ENCODE measurements at regions not wholly inside any gene's neighbourhood (a gene's known extent, or its start where the extent isn't known, plus 50 kb on each side); places are given as distances from the start of the nearest gene placed in this dataset.

DNA sequence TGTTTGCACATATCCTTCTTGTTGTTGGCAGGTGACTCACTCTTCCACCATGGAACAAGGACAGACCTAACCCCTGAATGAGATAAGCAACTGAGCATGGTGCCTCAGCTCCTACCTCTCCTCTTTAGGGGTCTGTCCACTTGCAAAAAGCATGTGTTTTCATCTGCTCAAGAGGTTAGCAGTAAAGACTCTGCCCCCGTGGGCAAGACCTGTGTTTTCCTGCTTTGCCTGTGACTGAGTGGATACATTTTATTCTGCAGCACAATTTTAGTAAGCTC, 111.0 kb upstream of the LIFR start:
- Histone ChIP-seq H3K36me3 (no peaks in the 10 kb centered on the region), H3K4me1 (peaks cover 2 to 25% (median 15%) of the 10 kb centered on the region in 9 donors), H3K27me3 (no peaks in the 10 kb centered on the region), H3K9me3 (no peaks in the 10 kb centered on the region), H3K4me3 (no peak overlapping the region), H3K27ac (no peak overlapping the region)
- TF ChIP-seq, protein P1, sequence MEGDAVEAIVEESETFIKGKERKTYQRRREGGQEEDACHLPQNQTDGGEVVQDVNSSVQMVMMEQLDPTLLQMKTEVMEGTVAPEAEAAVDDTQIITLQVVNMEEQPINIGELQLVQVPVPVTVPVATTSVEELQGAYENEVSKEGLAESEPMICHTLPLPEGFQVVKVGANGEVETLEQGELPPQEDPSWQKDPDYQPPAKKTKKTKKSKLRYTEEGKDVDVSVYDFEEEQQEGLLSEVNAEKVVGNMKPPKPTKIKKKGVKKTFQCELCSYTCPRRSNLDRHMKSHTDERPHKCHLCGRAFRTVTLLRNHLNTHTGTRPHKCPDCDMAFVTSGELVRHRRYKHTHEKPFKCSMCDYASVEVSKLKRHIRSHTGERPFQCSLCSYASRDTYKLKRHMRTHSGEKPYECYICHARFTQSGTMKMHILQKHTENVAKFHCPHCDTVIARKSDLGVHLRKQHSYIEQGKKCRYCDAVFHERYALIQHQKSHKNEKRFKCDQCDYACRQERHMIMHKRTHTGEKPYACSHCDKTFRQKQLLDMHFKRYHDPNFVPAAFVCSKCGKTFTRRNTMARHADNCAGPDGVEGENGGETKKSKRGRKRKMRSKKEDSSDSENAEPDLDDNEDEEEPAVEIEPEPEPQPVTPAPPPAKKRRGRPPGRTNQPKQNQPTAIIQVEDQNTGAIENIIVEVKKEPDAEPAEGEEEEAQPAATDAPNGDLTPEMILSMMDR (IDR thresholded peaks at IDR 0.05) = no peak
- intact Hi-C loops (cut with DNase I) = loop anchor here in 9 of 10 donors (1.0 to 10.0 kb wide), 9 partner anchors 93 to 227 kb away; no protein-coding TSS in a partner anchor
- WGBS, 2 donors = 72 to 92% methylated on average over 1 of the region's 1 CpG
- ATAC-seq = no peak
- DNase-seq = no peak

DNA sequence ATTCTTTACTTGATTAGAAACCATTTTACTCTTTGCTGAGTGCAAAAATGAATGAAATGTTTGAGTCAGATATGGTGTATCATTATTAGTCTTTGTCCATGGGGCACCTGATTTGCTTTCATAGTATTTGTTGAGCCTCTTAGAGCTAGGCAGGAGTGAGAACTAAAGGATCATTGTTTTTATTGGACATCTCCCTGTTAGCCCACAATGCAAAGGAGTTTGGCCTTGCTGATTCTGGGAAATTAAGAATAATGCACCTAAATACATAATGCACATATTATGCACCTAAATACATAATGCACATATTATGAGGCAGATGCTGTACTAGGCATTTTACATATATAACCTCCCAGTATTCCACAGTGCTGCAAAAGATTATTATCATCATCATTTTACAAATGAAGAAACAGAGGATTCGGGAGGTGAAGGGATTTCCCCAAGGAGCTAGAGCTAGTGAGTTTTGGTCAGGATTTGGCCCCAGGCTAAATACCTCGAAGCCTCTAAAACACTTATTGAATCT, 113.0 kb upstream of the LIFR start:
- H3K4me1 ChIP-seq = peaks cover 0 to 15% (median 9%) of the 10 kb centered on the region in 9 donors
- H3K27me3 ChIP-seq = no peaks in the 10 kb centered on the region
- no peaks in the 10 kb centered on the region for H3K36me3 ChIP-seq
- TF ChIP-seq, protein P1 (IDR thresholded peaks at IDR 0.05) = no peak
- no peak overlapping the region for H3K4me3 ChIP-seq
- ATAC-seq (no peak), DNase-seq (no peak)
- no peak overlapping the region for H3K27ac ChIP-seq
- no peaks in the 10 kb centered on the region for H3K9me3 ChIP-seq
- WGBS, 2 donors = 91 to 95% methylated on average over 2 of the region's 2 CpGs
- intact Hi-C loops (cut with DNase I) = loop anchor here in 8 of 10 donors (2.0 to 10.0 kb wide), 8 partner anchors 95 to 229 kb away; no protein-coding TSS in a partner anchor

DNA sequence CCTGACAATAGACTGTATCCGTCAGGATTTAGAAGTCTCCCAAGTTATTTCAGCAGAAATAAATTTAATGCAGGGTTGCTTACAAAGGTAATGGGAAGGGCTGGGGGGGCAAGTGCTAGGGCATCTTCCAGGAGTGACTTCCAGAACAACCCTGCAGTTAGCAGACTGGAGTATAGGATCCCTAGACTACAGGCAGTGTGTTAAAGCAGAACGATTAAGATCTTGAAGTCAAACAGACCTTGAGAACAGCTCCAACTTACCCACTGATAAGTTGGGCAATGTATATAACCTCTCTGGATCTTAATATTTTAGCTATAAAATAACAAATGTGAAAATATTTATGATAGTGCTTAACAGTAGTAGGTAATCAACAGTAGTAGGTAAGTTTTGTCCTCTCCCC, 113.6 kb upstream of the LIFR start:
- no peak for DNase-seq
- H3K27ac ChIP-seq = no peak overlapping the region
- ATAC-seq = no peak
- H3K36me3 ChIP-seq = no peaks in the 10 kb centered on the region
- peaks cover 0 to 15% (median 9%) of the 10 kb centered on the region in 9 donors for H3K4me1 ChIP-seq
- no peaks in the 10 kb centered on the region for H3K9me3 ChIP-seq
- TF ChIP-seq, protein P1 (IDR thresholded peaks at IDR 0.05) = no peak
- WGBS, 2 donors = 78 to 81% methylated on average over 2 of the region's 2 CpGs
- no peaks in the 10 kb centered on the region for H3K27me3 ChIP-seq
- H3K4me3 ChIP-seq = no peak overlapping the region
- intact Hi-C loops (cut with DNase I) = loop anchor here in 4 of 10 donors (5.0 to 10.0 kb wide), 5 partner anchors 135 to 255 kb away; no protein-coding TSS in a partner anchor

DNA sequence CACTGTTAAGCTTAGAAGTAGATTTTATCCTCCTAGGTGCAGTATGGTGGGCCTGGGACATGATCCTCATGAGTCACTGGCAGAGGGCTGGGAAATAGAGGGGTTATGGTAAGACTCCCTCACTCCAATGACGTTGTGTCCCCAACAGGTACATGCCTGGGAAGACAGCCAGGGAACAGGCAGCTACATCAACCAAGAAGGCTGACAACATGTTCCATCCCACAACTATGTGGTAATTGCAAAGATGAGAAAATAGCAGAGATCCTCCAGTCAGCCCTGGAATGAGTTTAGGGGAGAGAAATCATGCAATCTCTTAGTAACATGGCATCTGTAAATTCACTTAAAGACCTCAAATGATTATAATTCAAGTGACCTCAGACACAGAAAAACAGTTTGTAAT, 114.4 kb upstream of the LIFR start:
- 43 to 46% methylated on average over 1 of the region's 1 CpG for WGBS, 2 donors
- Histone ChIP-seq H3K4me3 (no peak overlapping the region), H3K27ac (no peak overlapping the region), H3K4me1 (peaks cover 0 to 12% (median 9%) of the 10 kb centered on the region in 9 donors), H3K36me3 (no peaks in the 10 kb centered on the region), H3K27me3 (no peaks in the 10 kb centered on the region), H3K9me3 (no peaks in the 10 kb centered on the region)
- TF ChIP-seq, protein P1 (IDR thresholded peaks at IDR 0.05) = no peak
- DNase-seq (no peak), ATAC-seq (peak in 2 of 8 donors; percentile 33 to 59)
- intact Hi-C loops (cut with DNase I) = loop anchor here in 4 of 10 donors (5.0 to 10.0 kb wide), 5 partner anchors 134 to 254 kb away; no protein-coding TSS in a partner anchor

Measured in heart right ventricle (tissue), 16 donors.